GM23338 (cell line): ENCODE measurements at regions not wholly inside any gene's neighbourhood (a gene's known extent, or its start where the extent isn't known, plus 50 kb on each side); places are given as distances from the start of the nearest gene placed in this dataset.

Experiments
- ATAC-seq: fragments of 200-7000 bp; cut with Tn5 transposase; 3 replicates; pipeline ENCODE4 v1.9.1; 2020
- DNase-seq: peaks from one replicate; pipeline ENCODE4 v3.0.0-alpha.2; 2015; ENCODE audit warnings: low spot score
- H2AFZ ChIP-seq: fragments of 200-600 bp; sonication (generic); 2 replicates; pipeline ENCODE4 v1.8.0; 2016; ENCODE audit warnings: antibody characterized with exemption, mild to moderate bottlenecking, moderate library complexity
- H3F3A ChIP-seq: fragments of 200-600 bp; sonication (generic); replicated peaks from 2 replicates; pipeline ENCODE4 v1.8.0; 2017; ENCODE audit warnings: antibody characterized with exemption, mixed run types, low read depth
- H3K27ac ChIP-seq: fragments of 200-600 bp; sonication (generic); 2 replicates; pipeline ENCODE4 v1.6.1; 2016; ENCODE audit warnings: low read depth
- H3K27me3 ChIP-seq: fragments of 200-600 bp; sonication (generic); 2 replicates; pipeline ENCODE4 v1.8.0; 2016; ENCODE audit warnings: mild to moderate bottlenecking, mixed run types, moderate library complexity; ENCODE audit not compliant: insufficient read depth
- H3K36me3 ChIP-seq: fragments of 200-600 bp; sonication (generic); 2 replicates; pipeline ENCODE4 v1.8.0; 2016; ENCODE audit warnings: mild to moderate bottlenecking; ENCODE audit not compliant: insufficient read depth
- H3K4me1 ChIP-seq: fragments of 200-600 bp; sonication (generic); 2 replicates; pipeline ENCODE4 v1.8.0; 2016; ENCODE audit warnings: mild to moderate bottlenecking, moderate library complexity; ENCODE audit not compliant: insufficient read depth
- H3K4me2 ChIP-seq: fragments of 200-600 bp; sonication (generic); 2 replicates; pipeline ENCODE4 v1.7.1; 2017; ENCODE audit warnings: mixed run types
- H3K4me3 ChIP-seq: fragments of 200-600 bp; sonication (generic); 2 replicates; pipeline ENCODE4 v1.6.1; 2016; ENCODE audit warnings: mixed run types
- H3K79me2 ChIP-seq: fragments of 200-600 bp; sonication (generic); replicated peaks from 2 replicates; pipeline ENCODE4 v1.8.0; 2017; ENCODE audit warnings: mild to moderate bottlenecking; ENCODE audit not compliant: insufficient read depth
- H3K9me2 ChIP-seq: fragments of 200-600 bp; sonication (generic); 2 replicates; pipeline ENCODE4 v1.8.0; 2017; ENCODE audit not compliant: insufficient read depth
- H4K20me1 ChIP-seq: fragments of 200-600 bp; sonication (generic); replicated peaks from 2 replicates; pipeline ENCODE4 v1.8.0; 2017; ENCODE audit warnings: mild to moderate bottlenecking; ENCODE audit not compliant: insufficient read depth
- H3K27ac Mint-ChIP-seq: 2 replicates; pipeline ENCODE4 v1.8.0; 2020; ENCODE audit warnings: inconsistent platforms, mild to moderate bottlenecking, moderate library complexity, mixed read lengths
- H3K27me3 Mint-ChIP-seq: 3 replicates; pipeline ENCODE4 v1.8.0; 2022; ENCODE audit warnings: low read depth, mild to moderate bottlenecking, moderate library complexity, mixed read lengths, inconsistent platforms; ENCODE audit not compliant: insufficient read depth, poor library complexity
- H3K36me3 Mint-ChIP-seq: 3 replicates; pipeline ENCODE4 v1.8.0; 2021; ENCODE audit warnings: low read depth, mild to moderate bottlenecking, inconsistent platforms, moderate library complexity, mixed read lengths
- H3K4me1 Mint-ChIP-seq: 3 replicates; pipeline ENCODE4 v1.8.0; 2020; ENCODE audit warnings: mild to moderate bottlenecking, inconsistent platforms, mixed read lengths
- H3K4me3 Mint-ChIP-seq: 3 replicates; pipeline ENCODE4 v1.8.0; 2021; ENCODE audit warnings: moderate library complexity, mild to moderate bottlenecking, inconsistent platforms, mixed read lengths
- H3K9me3 Mint-ChIP-seq: 3 replicates; pipeline ENCODE4 v1.8.0; 2020; ENCODE audit warnings: moderate library complexity, mild to moderate bottlenecking, inconsistent platforms, mixed read lengths
- CREB1 ChIP-seq: fragments of 250-450 bp; sonication (Bioruptor Pico); IDR thresholded peaks from 2 replicates; pipeline ENCODE4 v1.5.0; 2020; ENCODE audit warnings: low read depth, mild to moderate bottlenecking, moderate library complexity
- CTCF ChIP-seq, 2 experiments: fragments of 200-600 bp in 1 of 2; sonication (generic) in 1 of 2; conservative IDR thresholded peaks; 2 replicates each; pipeline versions ENCODE4 v1.5.1 to v1.6.1; 2016 to 2017; ENCODE audit warnings: antibody characterized with exemption in 2 of 2, low read depth in 2 of 2, mild to moderate bottlenecking in 2 of 2, moderate library complexity in 1 of 2
- ETS1 ChIP-seq: IDR thresholded peaks from 2 replicates; pipeline ENCODE4 v1.6.1; 2016; ENCODE audit warnings: antibody characterized with exemption
- EZH2 ChIP-seq: fragments of 200-600 bp; sonication (generic); IDR thresholded peaks from one replicate; pipeline ENCODE4 v1.8.0; 2017; ENCODE audit warnings: antibody characterized with exemption, mild to moderate bottlenecking, low read depth; ENCODE audit not compliant: unreplicated experiment
- EZH2phosphoT487 ChIP-seq: fragments of 200-600 bp; sonication (generic); IDR thresholded peaks from one replicate; pipeline ENCODE4 v1.8.1; 2018; ENCODE audit warnings: antibody characterized with exemption; ENCODE audit not compliant: unreplicated experiment
- JUNB ChIP-seq: IDR thresholded peaks from one replicate; pipeline ENCODE4 v1.6.1; 2016; ENCODE audit warnings: antibody characterized with exemption; ENCODE audit not compliant: unreplicated experiment
- NANOG ChIP-seq: IDR thresholded peaks from 2 replicates; pipeline ENCODE4 v1.6.1; 2016; ENCODE audit warnings: antibody characterized with exemption, borderline replicate concordance
- POLR2AphosphoS5 ChIP-seq: IDR thresholded peaks from 2 replicates; pipeline ENCODE4 v1.6.1; 2016; ENCODE audit warnings: antibody characterized with exemption, low read depth
- REST ChIP-seq: IDR thresholded peaks from one replicate; pipeline ENCODE4 v1.6.1; 2018; ENCODE audit warnings: antibody characterized with exemption; ENCODE audit not compliant: unreplicated experiment
- STAT1 ChIP-seq: IDR thresholded peaks from one replicate; pipeline ENCODE4 v1.6.1; 2016; ENCODE audit warnings: antibody characterized with exemption; ENCODE audit not compliant: unreplicated experiment
- ZNF114 ChIP-seq: fragments of 250-450 bp; sonication (Bioruptor Pico); IDR thresholded peaks from 2 replicates; pipeline ENCODE4 v1.5.0; 2020; ENCODE audit warnings: mild to moderate bottlenecking, moderate library complexity
- ZNF331 ChIP-seq: fragments of 250-450 bp; sonication (Bioruptor Pico); IDR thresholded peaks from 2 replicates; pipeline ENCODE4 v1.5.0; 2020; ENCODE audit warnings: low read depth, mild to moderate bottlenecking, moderate library complexity
- ZNF462 ChIP-seq: fragments of 250-450 bp; sonication (Bioruptor Pico); IDR thresholded peaks from 2 replicates; pipeline ENCODE4 v1.5.0; 2020; ENCODE audit warnings: mild to moderate bottlenecking, moderate library complexity

GRCh38 chr20:52826321-52826720 lies 145.8 kb upstream of the TSHZ2 start:
- Mint-ChIP-seq H3K4me1 (no peaks in the 10 kb centered on the region), H3K9me3 (peaks cover 8% of the 10 kb centered on the region), H3K27ac (no peak overlapping the region), H3K4me3 (no peak overlapping the region), H3K36me3 (no peaks in the 10 kb centered on the region; the same call in 2 of the 3 replicates), H3K27me3 (peaks cover 5% of the 10 kb centered on the region)
- ATAC-seq (no peak), DNase-seq (no peak)
- Histone ChIP-seq H3F3A (no peaks in the 10 kb centered on the region), H3K9me2 (peaks cover 6% of the 10 kb centered on the region; the same call in 1 of the 2 replicates), H3K4me2 (no peak overlapping the region), H2AFZ (no peak overlapping the region), H3K27me3 (no peaks in the 10 kb centered on the region), H4K20me1 (no peaks in the 10 kb centered on the region), H3K4me1 (no peaks in the 10 kb centered on the region), H3K27ac (no peak overlapping the region), H3K4me3 (no peak overlapping the region), H3K79me2 (no peaks in the 10 kb centered on the region), H3K36me3 (no peaks in the 10 kb centered on the region)
- TF ChIP-seq EZH2 (no peak), REST (no peak), ZNF462 (CRISPR knock-in tag) (no peak), CREB1 (CRISPR knock-in tag) (no peak), POLR2AphosphoS5 (no peak), STAT1 (no peak), JUNB (no peak), ETS1 (no peak), NANOG (no peak), ZNF331 (CRISPR knock-in tag) (no peak), CTCF (conservative IDR thresholded peaks at IDR 0.05; ENCODE audit: low read depth in 2 of 2) (no peak), ZNF114 (no peak), EZH2phosphoT487 (no peak)
